Neural progenitor cell (in vitro differentiated cells): ENCODE measurements at regions not wholly inside any gene's neighbourhood (a gene's known extent, or its start where the extent isn't known, plus 50 kb on each side); places are given as distances from the start of the nearest gene placed in this dataset.

Source experiments
- DNase-seq: peaks from one replicate; pipeline ENCODE4 v3.0.0-alpha.2; 2016; ENCODE audit warnings: low spot score
- H2AFZ ChIP-seq: fragments of 200-600 bp; sonication (generic); replicated peaks from 2 replicates; pipeline ENCODE4 v1.6.1; 2016; ENCODE audit warnings: antibody characterized with exemption
- H3F3A ChIP-seq: fragments of 200-600 bp; sonication (generic); 2 replicates; pipeline ENCODE4 v1.6.1; 2016; ENCODE audit warnings: antibody characterized with exemption, low read depth
- H3K27ac ChIP-seq: fragments of 200-600 bp; sonication (generic); 2 replicates; pipeline ENCODE4 v1.5.1; 2016; ENCODE audit warnings: mild to moderate bottlenecking
- H3K27me3 ChIP-seq: fragments of 200-600 bp; sonication (generic); 2 replicates; pipeline ENCODE4 v1.6.1; 2016; ENCODE audit warnings: mild to moderate bottlenecking, moderate library complexity
- H3K36me3 ChIP-seq: fragments of 200-600 bp; sonication (generic); 2 replicates; pipeline ENCODE4 v1.5.1; 2016
- H3K4me1 ChIP-seq: fragments of 200-600 bp; sonication (generic); 2 replicates; pipeline ENCODE4 v1.6.1; 2016; ENCODE audit warnings: mixed run types
- H3K4me2 ChIP-seq: fragments of 200-600 bp; sonication (generic); 2 replicates; pipeline ENCODE4 v1.6.1; 2016
- H3K4me3 ChIP-seq: fragments of 200-600 bp; sonication (generic); 2 replicates; pipeline ENCODE4 v1.5.1; 2016
- H3K79me2 ChIP-seq: fragments of 200-600 bp; sonication (generic); 2 replicates; pipeline ENCODE4 v1.6.1; 2016; ENCODE audit warnings: low read depth
- H3K9ac ChIP-seq: fragments of 200-600 bp; sonication (generic); 2 replicates; pipeline ENCODE4 v1.6.1; 2016
- H3K9me3 ChIP-seq: fragments of 200-600 bp; sonication (generic); 2 replicates; pipeline ENCODE4 v1.5.1; 2016; ENCODE audit warnings: low read depth
- H4K20me1 ChIP-seq: fragments of 200-600 bp; sonication (generic); 2 replicates; pipeline ENCODE4 v1.6.1; 2016; ENCODE audit warnings: low read depth
- H3K27ac Mint-ChIP-seq: 3 replicates; pipeline ENCODE4 v1.8.0; 2021; ENCODE audit warnings: mixed read lengths
- H3K27me3 Mint-ChIP-seq: 2 replicates; pipeline ENCODE4 v1.8.0; 2022; ENCODE audit warnings: low read depth, mild to moderate bottlenecking, inconsistent platforms, moderate library complexity, mixed read lengths; ENCODE audit not compliant: insufficient read depth
- H3K36me3 Mint-ChIP-seq: 3 replicates; pipeline ENCODE4 v1.8.0; 2021; ENCODE audit warnings: mixed read lengths
- H3K4me1 Mint-ChIP-seq: 3 replicates; pipeline ENCODE4 v1.8.0; 2021; ENCODE audit warnings: mixed read lengths
- H3K4me3 Mint-ChIP-seq: 3 replicates; pipeline ENCODE4 v1.8.0; 2021; ENCODE audit warnings: mild to moderate bottlenecking, moderate library complexity, mixed read lengths
- H3K9me3 Mint-ChIP-seq: 3 replicates; pipeline ENCODE4 v1.8.0; 2020; ENCODE audit warnings: mixed read lengths
- CTCF ChIP-seq: fragments of 200-600 bp; sonication (generic); IDR thresholded peaks from 2 replicates; pipeline ENCODE4 v1.5.1; 2017; ENCODE audit warnings: antibody characterized with exemption, mild to moderate bottlenecking
- EZH2 ChIP-seq: fragments of 200-600 bp; sonication (generic); IDR thresholded peaks from 2 replicates; pipeline ENCODE4 v1.6.1; 2017; ENCODE audit warnings: antibody characterized with exemption, mild to moderate bottlenecking, moderate library complexity
- EZH2phosphoT487 ChIP-seq: fragments of 200-600 bp; sonication (generic); IDR thresholded peaks from 2 replicates; pipeline ENCODE4 v1.6.1; 2017; ENCODE audit warnings: antibody characterized with exemption

DNA sequence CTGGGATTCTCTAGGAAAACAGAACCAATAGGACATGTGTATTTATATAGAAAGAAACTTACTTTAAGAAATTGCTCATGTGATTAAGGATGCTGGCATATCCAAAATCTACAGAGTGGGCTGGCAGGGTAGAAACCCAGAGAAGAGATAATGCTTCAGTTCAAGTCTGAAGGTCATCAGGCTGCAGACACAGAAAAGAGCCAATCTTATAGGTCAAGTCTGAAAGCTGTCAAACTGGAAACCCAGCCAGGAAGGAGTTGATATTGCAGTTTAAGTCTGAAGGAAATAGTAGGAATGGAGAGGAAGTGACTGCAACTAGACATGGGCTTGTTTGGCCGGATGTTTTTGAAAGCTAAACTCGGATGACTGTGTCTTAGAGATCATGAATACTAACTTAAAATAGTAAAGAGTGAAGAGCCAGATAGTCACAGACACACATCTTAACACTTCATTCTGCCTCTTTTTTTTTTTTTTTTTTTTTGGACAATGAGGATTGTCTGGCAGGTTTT, 125.3 kb upstream of the GPC6 start:
- peaks cover 2% of the 10 kb centered on the region for H3K27me3 Mint-ChIP-seq
- H3K36me3 Mint-ChIP-seq: no peaks in the 10 kb centered on the region
- no peaks in the 10 kb centered on the region for H3K4me1 ChIP-seq
- no peak overlapping the region for H3K9ac ChIP-seq
- no peak overlapping the region for H3K4me2 ChIP-seq
- H3F3A ChIP-seq: no peaks in the 10 kb centered on the region
- H4K20me1 ChIP-seq: no peaks in the 10 kb centered on the region
- no peak overlapping the region for H2AFZ ChIP-seq
- H3K9me3 ChIP-seq: no peaks in the 10 kb centered on the region
- no peaks in the 10 kb centered on the region for H3K9me3 Mint-ChIP-seq
- no peak overlapping the region for H3K27ac ChIP-seq
- no peak for TF ChIP-seq EZH2phosphoT487
- TF ChIP-seq EZH2: no peak
- TF ChIP-seq CTCF: no peak
- H3K79me2 ChIP-seq: no peaks in the 10 kb centered on the region
- no peaks in the 10 kb centered on the region for H3K36me3 ChIP-seq
- no peak for DNase-seq
- H3K27ac Mint-ChIP-seq: no peak overlapping the region
- no peak overlapping the region for H3K4me3 Mint-ChIP-seq
- H3K4me1 Mint-ChIP-seq: no peaks in the 10 kb centered on the region
- H3K27me3 ChIP-seq: no peaks in the 10 kb centered on the region
- no peak overlapping the region for H3K4me3 ChIP-seq

GRCh38 chr13:93104270-93104669, 122.3 kb upstream of the GPC6 start:
- no peak for DNase-seq
- Histone ChIP-seq H3K79me2 (no peaks in the 10 kb centered on the region), H3K4me1 (no peaks in the 10 kb centered on the region), H3K9me3 (no peaks in the 10 kb centered on the region), H3K4me3 (no peak overlapping the region), H4K20me1 (no peaks in the 10 kb centered on the region), H3K27me3 (no peaks in the 10 kb centered on the region), H3K9ac (no peak overlapping the region), H3K36me3 (no peaks in the 10 kb centered on the region), H2AFZ (no peak overlapping the region), H3F3A (no peaks in the 10 kb centered on the region), H3K4me2 (no peak overlapping the region), H3K27ac (no peak overlapping the region)
- no peaks in the 10 kb centered on the region for H3K36me3 Mint-ChIP-seq
- TF ChIP-seq CTCF (no peak), EZH2 (no peak), EZH2phosphoT487 (no peak)
- H3K27ac Mint-ChIP-seq: no peak overlapping the region
- H3K4me3 Mint-ChIP-seq: no peak overlapping the region
- H3K4me1 Mint-ChIP-seq: no peaks in the 10 kb centered on the region
- H3K9me3 Mint-ChIP-seq: no peaks in the 10 kb centered on the region
- no peaks in the 10 kb centered on the region for H3K27me3 Mint-ChIP-seq

DNA sequence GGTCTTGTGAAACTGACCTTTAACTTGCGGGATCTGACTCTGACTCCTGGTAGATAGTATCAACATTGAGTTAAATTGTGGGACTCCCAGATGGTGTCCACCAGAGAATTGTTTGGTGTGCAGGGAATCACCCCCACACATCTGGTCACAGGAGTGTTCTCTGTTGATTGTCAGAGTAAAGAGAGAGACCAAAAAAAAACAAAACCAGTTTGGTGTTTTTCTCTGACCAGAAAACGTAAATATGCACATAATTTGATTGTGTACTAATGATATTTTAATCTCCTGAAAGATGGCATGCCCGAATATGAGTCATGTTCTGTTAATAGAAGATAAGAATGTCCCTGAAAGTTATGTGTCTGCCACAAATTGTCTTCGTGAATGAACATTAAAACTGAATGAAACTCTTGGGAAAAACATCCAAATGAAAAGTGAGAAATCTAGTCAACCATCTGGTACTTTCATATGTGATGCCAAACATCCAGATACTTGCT, 118.5 kb upstream of the GPC6 start:
- H3K36me3 Mint-ChIP-seq: no peaks in the 10 kb centered on the region
- no peaks in the 10 kb centered on the region for H3K36me3 ChIP-seq
- no peaks in the 10 kb centered on the region for H4K20me1 ChIP-seq
- H3K9me3 Mint-ChIP-seq: no peaks in the 10 kb centered on the region
- H3K4me1 ChIP-seq: no peaks in the 10 kb centered on the region
- no peak overlapping the region for H2AFZ ChIP-seq
- no peaks in the 10 kb centered on the region for H3F3A ChIP-seq
- no peak for DNase-seq
- no peaks in the 10 kb centered on the region for H3K4me1 Mint-ChIP-seq
- no peak overlapping the region for H3K4me2 ChIP-seq
- no peak overlapping the region for H3K27ac ChIP-seq
- no peak overlapping the region for H3K9ac ChIP-seq
- no peak overlapping the region for H3K4me3 Mint-ChIP-seq
- no peak overlapping the region for H3K27ac Mint-ChIP-seq
- no peaks in the 10 kb centered on the region for H3K79me2 ChIP-seq
- H3K9me3 ChIP-seq: no peaks in the 10 kb centered on the region
- TF ChIP-seq EZH2phosphoT487: no peak
- TF ChIP-seq EZH2: no peak
- TF ChIP-seq CTCF: no peak
- no peaks in the 10 kb centered on the region for H3K27me3 Mint-ChIP-seq
- no peaks in the 10 kb centered on the region for H3K27me3 ChIP-seq
- no peak overlapping the region for H3K4me3 ChIP-seq
